GM23248 (cell line): ENCODE measurements at regions not wholly inside any gene's neighbourhood (a gene's known extent, or its start where the extent isn't known, plus 50 kb on each side); places are given as distances from the start of the nearest gene placed in this dataset.
"Not testable (repeated sequence)": the region's sequence is repeated elsewhere in the genome, so short reads cannot be mapped to it uniquely, and the experiment has no call there.

Source experiments
- EZH2 ChIP-seq: fragments of 200-600 bp; sonication (generic); IDR thresholded peaks from 2 replicates; pipeline ENCODE4 v1.6.1; 2018; ENCODE audit warnings: antibody characterized with exemption, mild to moderate bottlenecking; ENCODE audit not compliant: insufficient read depth, poor library complexity, severe bottlenecking
- EZH2phosphoT487 ChIP-seq: fragments of 200-600 bp; sonication (generic); IDR thresholded peaks from 2 replicates; pipeline ENCODE4 v1.6.1; 2018; ENCODE audit warnings: antibody characterized with exemption, moderate library complexity, mild to moderate bottlenecking, low read depth; ENCODE audit not compliant: insufficient read depth

GRCh38 chr9:41738681-41739080, 390.5 kb downstream of the CNTNAP3B start:
- TF ChIP-seq EZH2, EZH2phosphoT487: not testable (repeated sequence)
